ENCODE measurements at regions not wholly inside any gene's neighbourhood (a gene's known extent, or its start where the extent isn't known, plus 50 kb on each side); places are given as distances from the start of the nearest gene placed in this dataset.

DNA sequence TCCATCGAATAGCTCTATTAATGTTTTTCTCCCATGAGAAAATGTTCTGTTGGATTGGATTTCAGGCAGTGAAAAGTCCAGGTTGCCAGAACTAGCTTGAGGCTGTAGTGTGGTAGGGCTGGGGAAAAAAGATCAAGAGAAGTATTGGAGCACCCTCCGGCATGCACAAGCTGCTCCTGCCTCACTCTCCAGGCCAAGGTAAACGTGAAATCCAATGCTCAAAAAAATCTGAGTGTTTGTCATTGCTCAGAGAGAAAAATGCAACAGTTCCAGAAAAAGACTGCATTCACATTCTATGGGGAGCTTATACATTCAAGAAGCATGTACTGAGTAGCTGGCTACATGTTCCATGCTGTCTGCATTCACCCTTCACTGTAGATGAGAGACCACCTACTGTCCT, 680.9 kb upstream of the TBX3 start (continued):
- TF ChIP-seq EZH2 (IDR thresholded peaks at IDR 0.05; ENCODE audit: low read depth, low read length, severe bottlenecking): no peak
- no peak for TF ChIP-seq KDM4A (IDR thresholded peaks at IDR 0.05; ENCODE audit: low read depth, low read length, severe bottlenecking)

All from H1 (cell line).